Mesenchymal stem cell (in vitro differentiated cells and primary cell): ENCODE measurements at regions not wholly inside any gene's neighbourhood (a gene's known extent, or its start where the extent isn't known, plus 50 kb on each side); places are given as distances from the start of the nearest gene placed in this dataset.
"Not testable (repeated sequence)": the region's sequence is repeated elsewhere in the genome, so short reads cannot be mapped to it uniquely, and the experiment has no call there.

Experiments used
- DNase-seq: peaks from one replicate; pipeline ENCODE4 v3.0.0-alpha.2; 2013
- H2AFZ ChIP-seq: one replicate; pipeline ENCODE4 v1.6.1; 2013; ENCODE audit warnings: low read depth, mild to moderate bottlenecking, control low read depth, inconsistent platforms, low read length, moderate library complexity
- H2AK5ac ChIP-seq: 2 replicates; pipeline ENCODE4 v1.6.1; 2013; ENCODE audit warnings: low read length, moderate library complexity, mild to moderate bottlenecking, inconsistent platforms; ENCODE audit not compliant: severe bottlenecking
- H2BK120ac ChIP-seq: one replicate; pipeline ENCODE4 v1.6.1; 2013; ENCODE audit warnings: low read depth, mild to moderate bottlenecking, inconsistent platforms, low read length, moderate library complexity
- H2BK12ac ChIP-seq, 2 experiments: one replicate each; pipeline ENCODE4 v1.6.1; 2013; ENCODE audit warnings: inconsistent platforms in 2 of 2, low read length in 2 of 2, mild to moderate bottlenecking in 2 of 2, moderate library complexity in 2 of 2, control low read depth in 1 of 2
- H2BK15ac ChIP-seq: one replicate; pipeline ENCODE4 v1.6.1; 2013; ENCODE audit warnings: mild to moderate bottlenecking, low read depth, inconsistent platforms; ENCODE audit not compliant: poor library complexity, severe bottlenecking
- H2BK5ac ChIP-seq: 2 replicates; pipeline ENCODE4 v1.6.1; 2013; ENCODE audit warnings: low read depth, mild to moderate bottlenecking, low read length, control low read depth, inconsistent platforms; ENCODE audit not compliant: poor library complexity, severe bottlenecking
- H3K14ac ChIP-seq, 2 experiments: one replicate each; pipeline ENCODE4 v1.6.1; 2013; ENCODE audit warnings: inconsistent platforms in 2 of 2, low read length in 2 of 2, control low read depth in 1 of 2, mild to moderate bottlenecking in 1 of 2, moderate library complexity in 1 of 2
- H3K18ac ChIP-seq, 2 experiments: one replicate each; pipeline ENCODE4 v1.6.1; 2013; ENCODE audit warnings: inconsistent platforms in 2 of 2, low read length in 2 of 2, control low read depth in 1 of 2, low read depth in 1 of 2, mild to moderate bottlenecking in 1 of 2
- H3K23ac ChIP-seq, 2 experiments: one replicate each; pipeline ENCODE4 v1.6.1; 2013; ENCODE audit warnings: inconsistent platforms in 2 of 2, low read length in 2 of 2, mild to moderate bottlenecking in 2 of 2, moderate library complexity in 2 of 2, control low read depth in 1 of 2
- H3K27ac ChIP-seq: 2 replicates; pipeline ENCODE4 v1.5.1; 2013; ENCODE audit warnings: mild to moderate bottlenecking, moderate library complexity, low read length, control low read depth, inconsistent platforms; ENCODE audit not compliant: poor library complexity, severe bottlenecking
- H3K27me3 ChIP-seq, 2 experiments: 2 replicates each; pipeline versions ENCODE4 v1.6.1 to v1.7.0; 2013; ENCODE audit warnings: low read length in 2 of 2, mild to moderate bottlenecking in 2 of 2, moderate library complexity in 2 of 2, control low read depth in 1 of 2, inconsistent platforms in 1 of 2; ENCODE audit not compliant: control insufficient read depth in 1 of 2, insufficient read depth in 1 of 2
- H3K36me3 ChIP-seq, 2 experiments: 2 replicates each; pipeline versions ENCODE4 v1.6.1 to v1.7.0; 2013; ENCODE audit warnings: low read length in 2 of 2, control low read depth in 1 of 2, inconsistent platforms in 1 of 2, low read depth in 1 of 2, mild to moderate bottlenecking in 1 of 2; ENCODE audit not compliant: insufficient read depth in 2 of 2, control insufficient read depth in 1 of 2
- H3K4ac ChIP-seq, 2 experiments: one replicate each; pipeline ENCODE4 v1.6.1; 2013; ENCODE audit warnings: inconsistent platforms in 2 of 2, low read length in 2 of 2, mild to moderate bottlenecking in 2 of 2, moderate library complexity in 2 of 2, control low read depth in 1 of 2, low read depth in 1 of 2
- H3K4me1 ChIP-seq: 2 replicates; pipeline ENCODE4 v1.6.1; 2013; ENCODE audit warnings: low read depth, low read length, control low read depth; ENCODE audit not compliant: control insufficient read depth, insufficient read depth
- H3K4me2 ChIP-seq: 2 replicates; pipeline ENCODE4 v1.6.1; 2013; ENCODE audit warnings: low read length, mild to moderate bottlenecking, inconsistent platforms; ENCODE audit not compliant: poor library complexity, severe bottlenecking
- H3K4me3 ChIP-seq, 2 experiments: 2 replicates each; pipeline versions ENCODE4 v1.5.1 to v1.7.0; 2013; ENCODE audit warnings: low read length in 2 of 2, mild to moderate bottlenecking in 2 of 2, control low read depth in 1 of 2, low read depth in 1 of 2; ENCODE audit not compliant: insufficient read depth in 1 of 2
- H3K79me1 ChIP-seq: replicated peaks from 2 replicates; pipeline ENCODE4 v1.6.1; 2013; ENCODE audit warnings: mild to moderate bottlenecking, control low read depth, low read length, inconsistent platforms; ENCODE audit not compliant: poor library complexity, severe bottlenecking
- H3K9ac ChIP-seq: 2 replicates; pipeline ENCODE4 v1.7.0; 2013; ENCODE audit warnings: mild to moderate bottlenecking, low read length, moderate library complexity
- H3K9me3 ChIP-seq: 2 replicates; pipeline ENCODE4 v1.7.0; 2013; ENCODE audit warnings: mild to moderate bottlenecking, low read length; ENCODE audit not compliant: control insufficient read depth
- H4K8ac ChIP-seq: one replicate; pipeline ENCODE4 v1.6.1; 2013; ENCODE audit warnings: inconsistent platforms, mild to moderate bottlenecking, low read length, moderate library complexity
- H4K91ac ChIP-seq: one replicate; pipeline ENCODE4 v1.6.1; 2013; ENCODE audit warnings: mild to moderate bottlenecking, low read length, inconsistent platforms
- WGBS: methylation state at CpG from one replicate; pipeline ENCODE4 v1.1.7; 2013; ENCODE audit warnings: mixed read lengths; 5-methylcytosine and 5-hydroxymethylcytosine counted together

GRCh38 chr13:20292301-20292700 lies 60.2 kb upstream of the GJB6 start:
- H2BK12ac ChIP-seq, H2AK5ac ChIP-seq, H3K4me3 ChIP-seq, DNase-seq, H2BK5ac ChIP-seq, H4K91ac ChIP-seq, H3K36me3 ChIP-seq, H3K4ac ChIP-seq, H3K23ac ChIP-seq, H3K27me3 ChIP-seq, H3K18ac ChIP-seq, H4K8ac ChIP-seq, H3K9ac ChIP-seq, H2BK15ac ChIP-seq, H3K9me3 ChIP-seq, H3K27ac ChIP-seq, H3K4me1 ChIP-seq, H3K4me2 ChIP-seq, H2BK120ac ChIP-seq, H3K79me1 ChIP-seq, H3K14ac ChIP-seq, H2AFZ ChIP-seq: not testable (repeated sequence)
- WGBS, result 98% methylated on average over 27 of the region's 30 CpGs

- peaks cover 0 to 5% of the 10 kb centered on the region in 2 experiments for H3K27me3 ChIP-seq
- no peak overlapping the region for H3K4ac ChIP-seq
- no peaks in the 10 kb centered on the region for H3K36me3 ChIP-seq
- H2BK5ac ChIP-seq, result no peak overlapping the region
- no peak overlapping the region for H3K4me2 ChIP-seq
- H3K4me3 ChIP-seq, result no peak overlapping the region
- 81% methylated on average over 4 of the region's 5 CpGs for WGBS
- H4K8ac ChIP-seq, result no peak overlapping the region
- H3K9ac ChIP-seq, result no peak overlapping the region
- H3K79me1 ChIP-seq, result no peaks in the 10 kb centered on the region
- no peak overlapping the region for H3K18ac ChIP-seq
- no peak overlapping the region for H3K27ac ChIP-seq
- no peak overlapping the region for H3K14ac ChIP-seq
- no peak overlapping the region for H3K23ac ChIP-seq
- no peaks in the 10 kb centered on the region for H3K4me1 ChIP-seq
- H2AK5ac ChIP-seq, result no peak overlapping the region
- no peak overlapping the region for H2BK15ac ChIP-seq
- no peak for DNase-seq
- H2BK12ac ChIP-seq, result no peak overlapping the region
- no peak overlapping the region for H2BK120ac ChIP-seq
- no peak overlapping the region for H4K91ac ChIP-seq
- no peaks in the 10 kb centered on the region for H3K9me3 ChIP-seq
- no peak overlapping the region for H2AFZ ChIP-seq
These were observed 59.6 kb upstream of the GJB6 start for GRCh38 chr13:20291675-20292074.

GRCh38 chr13:20291037-20291436 lies 58.9 kb upstream of the GJB6 start:
- no peak overlapping the region for H3K4me2 ChIP-seq
- peaks cover 4% of the 10 kb centered on the region for H3K9me3 ChIP-seq
- H3K36me3 ChIP-seq, result no peaks in the 10 kb centered on the region
- H4K91ac ChIP-seq, result no peak overlapping the region
- H2BK5ac ChIP-seq, result no peak overlapping the region
- no peaks in the 10 kb centered on the region for H3K79me1 ChIP-seq
- H4K8ac ChIP-seq, result no peak overlapping the region
- no peak overlapping the region for H3K14ac ChIP-seq
- no peak overlapping the region for H3K4ac ChIP-seq
- H2AFZ ChIP-seq, result no peak overlapping the region
- H2AK5ac ChIP-seq, result no peak overlapping the region
- no peak overlapping the region for H3K18ac ChIP-seq
- DNase-seq, result no peak
- H3K27me3 ChIP-seq, result peaks cover 0 to 5% of the 10 kb centered on the region in 2 experiments
- H3K4me3 ChIP-seq, result no peak overlapping the region
- H2BK15ac ChIP-seq, result no peak overlapping the region
- H3K9ac ChIP-seq, result no peak overlapping the region
- H3K27ac ChIP-seq, result no peak overlapping the region
- no peak overlapping the region for H2BK12ac ChIP-seq
- H2BK120ac ChIP-seq, result no peak overlapping the region
- no peaks in the 10 kb centered on the region for H3K4me1 ChIP-seq
- no peak overlapping the region for H3K23ac ChIP-seq
- 72% methylated on average over 4 of the region's 7 CpGs for WGBS

- no peak overlapping the region for H3K9ac ChIP-seq
- no peak overlapping the region for H2BK15ac ChIP-seq
- H3K4me1 ChIP-seq, result no peaks in the 10 kb centered on the region
- peaks cover 26% of the 10 kb centered on the region for H3K9me3 ChIP-seq
- H2BK5ac ChIP-seq, result no peak overlapping the region
- DNase-seq, result no peak
- peaks cover 0 to 5% of the 10 kb centered on the region in 2 experiments for H3K27me3 ChIP-seq
- no peak overlapping the region for H2AFZ ChIP-seq
- no peaks in the 10 kb centered on the region for H3K36me3 ChIP-seq
- no peak overlapping the region for H2AK5ac ChIP-seq
- H2BK120ac ChIP-seq, result no peak overlapping the region
- no peak overlapping the region for H4K8ac ChIP-seq
- no peak overlapping the region for H2BK12ac ChIP-seq
- no peak overlapping the region for H3K23ac ChIP-seq
- no peaks in the 10 kb centered on the region for H3K79me1 ChIP-seq
- WGBS, result 17% methylated on average over 1 of the region's 1 CpG
- no peak overlapping the region for H3K4me3 ChIP-seq
- no peak overlapping the region for H3K14ac ChIP-seq
- no peak overlapping the region for H3K27ac ChIP-seq
- no peak overlapping the region for H4K91ac ChIP-seq
- H3K18ac ChIP-seq, result no peak overlapping the region
- no peak overlapping the region for H3K4me2 ChIP-seq
- no peak overlapping the region for H3K4ac ChIP-seq
These were observed 56.4 kb upstream of the GJB6 start for GRCh38 chr13:20288561-20288960.
